GDM1 (cell line): ENCODE measurements at regions not wholly inside any gene's neighbourhood (a gene's known extent, or its start where the extent isn't known, plus 50 kb on each side); places are given as distances from the start of the nearest gene placed in this dataset.

Source experiments
- DNase-seq: peaks from one replicate; lab custom pipeline; 2025; lab: John Stamatoyannopoulos, UW

GRCh38 chr18:27274901-27275300 lies 89.8 kb upstream of the CHST9 start:
- no peak for DNase-seq

GRCh38 chr18:27270508-27270907 lies 85.4 kb upstream of the CHST9 start:
- no peak for DNase-seq

GRCh38 chr18:27263369-27263768 lies 78.3 kb upstream of the CHST9 start:
- no peak for DNase-seq

- DNase-seq, result no peak
Measured at GRCh38 chr18:27261769-27262549, 76.9 kb upstream of the CHST9 start.

GRCh38 chr18:27253571-27253970 lies 68.5 kb upstream of the CHST9 start:
- DNase-seq, result no peak

- DNase-seq, result no peak
Measured at GRCh38 chr18:27250471-27250870, 65.4 kb upstream of the CHST9 start.

- no peak for DNase-seq
Measured at GRCh38 chr18:27249933-27250332, 64.8 kb upstream of the CHST9 start.

- no peak for DNase-seq
Measured at GRCh38 chr18:27244259-27244658, 59.2 kb upstream of the CHST9 start.

- no peak for DNase-seq
Measured at GRCh38 chr18:27242392-27243047, 57.4 kb upstream of the CHST9 start.

GRCh38 chr18:27240383-27240782 lies 55.3 kb upstream of the CHST9 start:
- DNase-seq, result no peak

GRCh38 chr18:27239669-27240068 lies 54.6 kb upstream of the CHST9 start:
- no peak for DNase-seq

- no peak for DNase-seq
Measured at GRCh38 chr18:27235218-27235870, 50.2 kb upstream of the CHST9 start.
